GM21360 (cell line): ENCODE measurements at regions not wholly inside any gene's neighbourhood (a gene's known extent, or its start where the extent isn't known, plus 50 kb on each side); places are given as distances from the start of the nearest gene placed in this dataset.
"Not testable (repeated sequence)": the region's sequence is repeated elsewhere in the genome, so short reads cannot be mapped to it uniquely, and the experiment has no call there.

Experiments used
- ATAC-seq: cut with Tn5 transposase; IDR thresholded peaks from one replicate; pipeline ENCODE4 v1.9.1; 2021; ENCODE audit warnings: mild to moderate bottlenecking, moderate library complexity; ENCODE audit not compliant: unreplicated experiment

DNA sequence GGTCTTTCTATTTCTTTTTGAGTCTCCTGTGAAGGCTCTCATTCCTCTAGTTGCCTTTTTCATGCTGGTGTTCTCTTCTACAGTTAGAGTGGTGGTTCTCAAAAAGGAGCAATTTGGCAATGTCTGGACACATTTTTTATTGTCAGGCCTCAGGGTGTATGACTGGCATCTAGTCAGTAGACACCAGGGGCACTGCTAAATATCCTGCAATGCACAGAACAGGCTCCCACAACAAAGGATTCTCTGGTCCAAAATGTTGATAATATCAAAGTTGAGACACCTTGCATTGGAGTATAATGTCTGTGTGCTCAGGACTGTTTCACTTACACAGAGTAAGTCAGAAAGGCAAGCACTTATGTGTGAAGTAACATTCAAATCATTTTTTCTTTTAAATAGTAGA lies 1360.7 kb downstream of the ADGRL3 start:
- ATAC-seq: no peak

GRCh38 chr4:62550121-62550520 lies 1350.0 kb downstream of the ADGRL3 start:
- ATAC-seq: no peak

DNA sequence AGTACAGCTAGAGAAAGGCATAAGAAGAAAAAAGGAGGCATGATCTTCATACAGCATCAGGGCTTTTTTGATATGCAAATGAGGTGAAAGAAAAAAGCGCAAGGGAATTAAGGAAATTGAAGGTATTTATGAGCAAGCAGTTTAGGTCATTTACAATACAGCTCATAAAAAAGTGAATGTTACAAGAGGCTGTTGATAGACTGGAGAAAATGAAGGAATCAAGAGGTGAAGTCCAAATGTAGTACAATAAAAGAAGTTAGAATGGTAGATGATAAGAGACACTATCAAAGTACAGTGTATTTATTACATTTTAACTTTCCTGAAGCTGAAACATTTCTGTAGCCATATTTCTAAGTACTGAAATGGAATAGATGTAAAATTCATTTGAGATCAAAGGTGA lies 1349.5 kb downstream of the ADGRL3 start:
- ATAC-seq: no peak

- ATAC-seq: no peak
These were observed 1348.6 kb downstream of the ADGRL3 start for GRCh38 chr4:62548765-62549164.

GRCh38 chr4:62548108-62548524 lies 1348.0 kb downstream of the ADGRL3 start:
- ATAC-seq: no peak

DNA sequence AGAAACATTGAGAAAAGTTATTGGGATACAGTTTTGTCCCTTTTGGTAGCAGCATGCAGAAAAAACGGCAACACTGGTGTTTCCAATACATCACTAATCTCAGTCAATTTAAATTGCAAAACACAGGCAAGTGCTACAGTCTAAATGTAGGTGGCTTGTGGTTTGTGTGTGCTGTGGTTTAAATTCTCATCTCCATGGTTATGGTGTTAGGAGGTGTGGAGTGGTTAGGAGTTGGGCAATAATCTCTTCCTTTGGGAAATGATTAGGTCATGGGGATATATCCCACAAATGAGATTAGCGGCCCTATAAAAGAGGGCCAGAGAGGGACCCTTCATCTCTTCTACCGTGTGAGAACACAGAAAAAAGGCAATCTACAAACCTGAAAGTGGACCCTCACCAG lies 1344.3 kb downstream of the ADGRL3 start:
- no peak for ATAC-seq

DNA sequence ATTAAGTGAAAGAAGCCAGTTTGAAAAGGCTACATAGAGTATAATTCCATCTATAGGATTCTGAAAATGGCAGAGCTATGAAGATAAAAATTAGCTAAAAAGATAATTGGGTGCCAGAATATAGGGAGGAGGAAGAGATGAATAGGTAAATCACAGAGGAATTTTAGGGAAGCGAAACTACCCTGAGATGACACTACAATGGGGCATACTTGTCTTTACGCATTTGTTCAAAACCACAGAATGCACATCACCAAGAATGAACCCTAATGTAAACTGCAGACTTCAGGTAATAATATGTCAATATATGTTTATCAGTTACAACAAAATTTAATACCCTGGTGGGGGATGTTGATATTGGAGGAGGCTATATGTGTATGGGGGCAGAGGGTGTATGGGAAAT lies 1342.9 kb downstream of the ADGRL3 start:
- ATAC-seq: no peak

DNA sequence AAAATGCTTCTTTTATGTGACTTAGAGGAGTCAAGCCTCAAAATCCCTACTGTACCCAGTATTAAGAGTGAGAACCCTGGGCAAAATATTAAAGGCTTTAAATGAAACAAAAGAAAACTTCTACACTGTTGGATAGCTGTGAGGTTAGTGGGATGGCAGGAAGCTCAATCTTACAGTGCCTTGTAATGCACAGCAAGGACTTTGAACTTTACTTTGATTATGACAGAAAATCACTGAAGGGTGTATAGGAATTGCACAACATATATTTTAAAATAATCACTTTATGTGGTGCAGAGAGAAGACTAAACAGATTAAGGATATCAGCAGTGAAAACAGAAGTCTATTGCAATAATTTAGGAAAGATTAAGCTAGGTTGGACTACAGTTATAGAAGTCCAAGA lies 1333.4 kb downstream of the ADGRL3 start:
- no peak for ATAC-seq

DNA sequence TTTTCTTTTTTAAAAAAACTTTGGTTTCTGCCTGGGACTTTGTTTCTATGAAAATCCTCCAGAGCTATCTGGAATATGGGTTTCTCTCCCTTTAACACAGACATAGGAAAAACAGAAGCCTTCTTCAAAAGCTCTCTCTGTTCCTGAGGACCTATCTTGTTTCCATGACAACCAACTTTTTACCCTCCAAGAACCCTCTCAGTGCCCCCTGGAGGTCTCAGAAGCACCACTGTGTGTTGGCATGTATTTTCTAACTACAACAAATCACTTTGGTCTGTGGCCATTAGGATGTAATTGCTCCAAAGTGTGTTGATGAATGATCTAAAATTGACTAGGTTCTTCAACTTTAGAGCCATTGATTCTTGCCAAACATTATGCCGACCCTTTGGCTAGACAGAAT lies 1331.6 kb downstream of the ADGRL3 start:
- ATAC-seq: no peak

- ATAC-seq: no peak
These were observed 1331.1 kb downstream of the ADGRL3 start for GRCh38 chr4:62531264-62531663.

- no peak for ATAC-seq
These were observed 1328.7 kb downstream of the ADGRL3 start for GRCh38 chr4:62528874-62529273.

- no peak for ATAC-seq
These were observed 1326.5 kb downstream of the ADGRL3 start for GRCh38 chr4:62526671-62527070.

GRCh38 chr4:62523256-62523655 lies 1323.1 kb downstream of the ADGRL3 start:
- no peak for ATAC-seq

DNA sequence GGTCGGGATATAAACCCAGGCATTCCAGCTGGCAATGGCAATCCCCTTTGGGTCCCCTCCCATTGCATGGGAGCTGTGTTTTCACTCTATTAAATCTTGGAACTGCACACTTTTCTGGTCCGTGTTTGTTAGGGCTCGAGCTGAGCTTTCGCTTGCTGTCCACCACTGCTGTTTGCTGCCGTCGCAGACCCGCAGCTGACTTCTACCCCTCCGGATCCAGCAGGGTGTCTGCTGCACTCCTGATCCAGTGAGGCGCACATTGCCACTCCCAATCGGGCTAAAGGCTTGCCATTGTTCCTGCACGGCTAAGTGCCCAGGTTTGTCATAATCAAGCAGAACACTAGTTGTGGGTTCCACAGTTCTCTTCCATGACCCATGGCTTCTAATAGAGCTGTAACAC lies 1322.1 kb downstream of the ADGRL3 start:
- ATAC-seq: no peak

GRCh38 chr4:62517716-62518115 lies 1317.6 kb downstream of the ADGRL3 start:
- ATAC-seq: no peak

DNA sequence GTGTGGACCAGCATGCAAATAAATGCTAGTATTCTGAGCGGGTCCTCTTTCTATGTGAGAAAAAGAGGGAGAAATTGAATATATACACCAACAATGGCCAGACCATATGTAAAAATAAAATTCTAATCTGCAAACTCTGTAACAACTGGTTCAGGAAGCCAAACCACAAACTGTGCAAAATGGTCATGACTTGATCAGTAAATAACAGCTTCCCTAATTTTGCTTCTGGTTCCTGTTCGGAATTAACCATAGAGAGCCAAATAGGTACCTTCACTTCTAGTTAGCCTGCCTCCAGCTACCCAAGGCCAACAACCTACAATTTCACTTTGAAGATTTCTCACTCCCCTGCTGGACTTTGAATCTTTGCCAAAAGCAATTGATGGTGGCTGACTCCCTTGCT lies 1313.2 kb downstream of the ADGRL3 start:
- no peak for ATAC-seq

- ATAC-seq: no peak
These were observed 1312.1 kb downstream of the ADGRL3 start for GRCh38 chr4:62512271-62512670.

DNA sequence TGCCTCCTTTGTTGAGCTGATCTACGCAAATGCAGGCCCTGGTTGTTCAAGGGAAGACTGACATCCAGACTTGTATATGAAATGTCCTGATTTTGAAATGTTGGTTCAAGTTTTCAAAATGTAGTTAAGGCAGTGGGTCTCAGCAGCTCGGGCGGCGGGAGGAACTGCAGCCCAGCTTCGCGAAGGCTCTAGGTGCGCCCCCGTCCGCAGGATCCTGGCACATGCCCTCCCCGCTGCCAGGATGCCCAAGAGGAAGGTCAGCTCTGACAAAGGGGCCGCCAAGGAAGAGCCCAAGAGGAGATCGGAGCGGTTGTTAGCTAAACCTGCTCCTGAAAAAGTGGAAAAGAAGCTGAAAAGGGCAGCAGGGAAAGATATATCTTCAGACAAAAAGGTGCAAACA lies 1310.1 kb downstream of the ADGRL3 start:
- ATAC-seq: no peak

- no peak for ATAC-seq
These were observed 1300.2 kb downstream of the ADGRL3 start for GRCh38 chr4:62500296-62500695.

DNA sequence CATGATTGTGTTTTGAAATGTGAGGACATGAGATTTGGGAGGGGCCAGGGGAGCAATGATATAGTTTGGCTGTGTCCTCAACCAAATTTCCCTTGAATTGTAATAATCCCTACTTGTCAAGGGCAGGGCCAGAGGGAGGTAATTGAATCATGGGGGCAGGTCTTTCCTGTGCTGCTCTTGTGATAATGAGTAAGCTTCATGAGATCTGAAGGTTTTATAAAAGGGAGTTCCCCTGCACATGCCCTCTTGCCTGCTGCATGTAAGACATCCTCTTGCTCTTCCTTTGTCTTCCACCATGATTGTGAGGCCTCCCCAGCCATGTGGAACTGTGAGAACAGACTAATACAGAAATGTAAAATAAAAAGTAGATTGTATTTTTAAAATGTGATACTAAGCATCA lies 1294.9 kb downstream of the ADGRL3 start:
- no peak for ATAC-seq

DNA sequence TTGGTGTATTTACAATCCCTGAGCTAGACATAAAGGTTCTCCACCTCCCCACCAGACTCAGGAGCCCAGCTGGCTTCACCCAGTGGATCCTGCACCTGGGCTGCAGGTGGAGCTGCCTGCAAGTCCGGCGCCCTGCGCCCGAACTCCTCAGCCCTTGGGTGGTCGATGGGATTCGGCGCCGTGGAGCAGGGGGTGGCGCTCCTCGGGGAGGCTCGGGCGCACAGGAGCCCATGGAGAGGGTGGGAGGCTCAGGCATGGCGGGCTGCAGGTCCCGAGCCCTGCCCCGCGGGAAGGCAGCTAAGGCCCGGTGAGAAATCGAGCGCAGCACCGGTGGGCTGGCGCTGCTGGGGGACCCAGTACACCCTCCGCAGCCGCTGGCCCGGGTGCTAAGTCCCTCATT lies 1291.6 kb downstream of the ADGRL3 start:
- not testable (repeated sequence) for ATAC-seq

GRCh38 chr4:62490635-62491034 lies 1290.5 kb downstream of the ADGRL3 start:
- ATAC-seq: no peak

- no peak for ATAC-seq
These were observed 1286.9 kb downstream of the ADGRL3 start for GRCh38 chr4:62487016-62487415.

- no peak for ATAC-seq
These were observed 1284.2 kb downstream of the ADGRL3 start for GRCh38 chr4:62484357-62484756.
